NCI-H345 (cell line): ENCODE measurements at regions not wholly inside any gene's neighbourhood (a gene's known extent, or its start where the extent isn't known, plus 50 kb on each side); places are given as distances from the start of the nearest gene placed in this dataset.
"Not testable (repeated sequence)": the region's sequence is repeated elsewhere in the genome, so short reads cannot be mapped to it uniquely, and the experiment has no call there.

Experiments
- DNase-seq: peaks from one replicate; lab custom pipeline; 2025; lab: John Stamatoyannopoulos, UW

DNA sequence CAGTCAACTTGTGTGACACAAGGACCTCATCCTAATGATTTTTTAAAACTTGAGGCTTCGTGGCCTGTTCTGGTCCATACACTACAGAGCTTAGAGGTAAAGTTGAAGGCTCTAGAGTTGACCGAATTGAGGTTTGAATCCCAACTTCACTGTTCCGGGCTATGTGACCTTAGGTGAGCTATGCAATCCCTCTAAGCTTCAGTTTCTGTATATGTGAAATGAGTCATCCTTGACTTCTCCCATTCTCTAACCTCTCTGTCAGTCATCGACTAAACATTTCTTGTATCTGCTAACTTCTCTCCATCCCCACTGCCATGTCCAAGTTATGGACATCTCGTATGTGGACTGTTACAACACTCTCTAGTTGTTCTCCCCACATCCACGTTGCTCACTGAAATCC, 178.2 kb upstream of the TMEM45B start:
- DNase-seq: no peak

DNA sequence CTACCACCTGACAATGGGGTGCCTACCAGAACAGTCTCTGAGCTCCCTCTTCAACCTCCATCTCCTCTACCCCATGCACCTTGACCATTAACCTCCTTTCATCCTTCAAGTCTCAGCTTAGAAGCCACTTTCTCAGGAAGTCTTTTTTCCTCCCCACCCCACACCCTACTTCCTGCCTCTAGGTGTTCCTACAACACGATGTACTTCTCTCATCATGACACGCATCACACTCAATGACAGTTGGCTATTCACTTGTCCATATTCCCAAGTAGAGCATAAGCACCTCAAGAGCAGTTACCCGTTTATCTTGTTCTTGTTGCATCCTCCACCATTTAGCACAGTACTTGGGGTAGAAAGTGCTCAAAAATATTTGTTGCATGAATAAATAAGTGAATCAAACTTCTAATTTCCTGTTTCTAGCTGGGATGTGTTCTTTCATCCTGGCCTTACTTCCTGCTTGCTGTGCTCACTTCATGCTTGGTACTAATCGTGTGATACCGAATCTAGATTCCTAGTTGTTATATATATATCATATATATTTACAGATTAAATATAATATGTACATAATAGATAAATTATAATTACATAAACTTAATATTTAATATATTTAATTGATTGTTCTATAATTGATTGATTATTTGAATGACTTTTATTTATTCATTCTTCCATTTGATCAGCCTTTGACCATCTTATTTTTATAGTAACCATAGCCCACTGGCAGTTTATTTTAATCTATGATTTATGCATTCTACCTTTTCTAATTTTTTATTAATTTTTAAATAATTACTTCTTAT, 177.5 kb upstream of the TMEM45B start:
- DNase-seq: no peak

DNA sequence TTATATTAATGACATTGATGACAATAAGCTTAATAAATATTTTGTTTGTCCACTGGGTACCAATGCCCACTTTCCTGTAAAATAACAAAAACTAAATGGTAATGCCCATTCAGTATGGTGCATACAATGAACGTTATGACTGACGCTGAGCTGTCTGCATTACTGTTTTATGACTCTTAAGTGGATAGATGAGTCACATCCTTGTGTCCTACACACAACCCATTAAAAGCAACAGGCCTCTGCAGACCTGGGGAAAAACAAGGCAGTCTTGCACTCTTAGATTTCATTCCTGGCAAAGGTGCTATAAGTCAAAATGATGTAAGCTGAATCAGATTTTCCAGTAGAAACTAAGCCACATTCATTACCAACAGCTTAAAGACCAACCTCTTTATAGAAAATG, 176.3 kb upstream of the TMEM45B start:
- no peak for DNase-seq

GRCh38 chr11:129640671-129641070, 175.0 kb upstream of the TMEM45B start:
- DNase-seq: no peak

DNA sequence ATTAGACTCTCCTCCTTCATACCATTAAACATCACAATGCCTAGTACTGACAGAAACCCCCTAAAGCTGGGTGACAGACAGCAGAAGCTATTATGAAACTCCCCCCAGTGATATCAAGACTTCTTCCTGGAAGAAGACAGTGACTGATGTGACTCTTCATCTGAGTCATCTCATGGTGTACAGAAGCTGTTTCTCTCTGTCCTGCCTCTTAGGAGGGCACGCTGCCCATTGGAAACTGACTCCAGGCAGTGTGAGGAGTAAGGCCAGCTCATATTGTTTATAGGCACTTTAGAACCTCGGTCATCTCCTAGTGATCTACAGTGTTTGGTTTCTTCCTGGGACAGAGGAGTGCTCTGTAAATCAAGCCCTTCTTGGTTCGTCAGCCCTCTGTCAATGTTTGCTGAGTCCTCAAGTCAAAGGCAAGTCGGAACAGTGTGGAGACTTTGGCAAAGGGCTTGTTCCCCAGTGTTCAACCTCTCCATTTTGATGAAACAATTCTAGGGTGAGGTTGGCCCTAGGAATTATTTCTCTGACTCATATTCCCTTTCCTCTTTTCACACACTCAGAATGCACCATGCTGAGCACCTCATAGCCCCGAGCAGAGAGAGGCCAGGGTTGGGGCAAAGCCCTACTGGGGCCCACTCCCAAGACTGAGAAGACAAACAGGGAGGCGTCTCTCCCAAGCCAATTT, 172.5 kb upstream of the TMEM45B start:
- no peak for DNase-seq

DNA sequence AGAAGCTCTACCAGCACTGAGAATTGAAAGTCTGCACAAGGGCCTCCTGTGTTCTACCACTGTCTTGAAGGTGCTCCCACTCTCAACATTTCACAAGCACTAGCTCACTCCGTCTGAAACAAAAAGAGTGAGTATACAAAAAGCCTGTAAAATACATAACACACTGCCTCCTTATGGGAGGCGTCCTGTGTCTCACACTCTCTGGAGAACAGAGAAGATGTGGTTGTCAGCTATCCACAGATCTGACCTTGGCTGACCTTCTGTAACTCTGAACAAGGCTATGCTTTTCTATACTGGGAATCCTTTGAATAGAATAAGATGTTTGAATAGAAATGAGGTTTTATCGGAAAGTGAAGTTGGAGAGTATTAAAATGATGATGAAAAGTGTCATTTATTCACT, 171.3 kb upstream of the TMEM45B start:
- DNase-seq: no peak

DNA sequence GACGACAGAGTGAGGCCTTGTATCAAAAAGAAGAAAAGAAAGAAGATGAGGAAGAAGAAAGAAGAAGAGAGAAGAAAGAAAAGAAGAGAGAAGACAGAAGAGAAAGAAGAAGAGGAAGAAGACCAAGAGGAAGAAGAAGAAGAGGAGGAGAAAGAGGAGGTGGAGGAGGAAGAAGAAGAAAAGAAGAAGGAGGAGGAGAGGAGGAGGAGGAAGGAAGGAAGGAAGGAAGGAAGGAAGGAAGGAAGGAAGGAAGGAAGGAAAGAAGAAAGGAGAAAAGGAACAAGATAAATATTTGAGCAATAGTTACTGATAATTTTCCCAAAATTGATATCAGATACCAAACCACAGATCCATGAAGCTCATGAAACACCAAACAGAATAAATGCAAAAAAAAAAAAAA, 169.7 kb upstream of the TMEM45B start:
- no peak for DNase-seq

- DNase-seq: not testable (repeated sequence)
Measured at GRCh38 chr11:129650044-129650443, 165.6 kb upstream of the TMEM45B start.

DNA sequence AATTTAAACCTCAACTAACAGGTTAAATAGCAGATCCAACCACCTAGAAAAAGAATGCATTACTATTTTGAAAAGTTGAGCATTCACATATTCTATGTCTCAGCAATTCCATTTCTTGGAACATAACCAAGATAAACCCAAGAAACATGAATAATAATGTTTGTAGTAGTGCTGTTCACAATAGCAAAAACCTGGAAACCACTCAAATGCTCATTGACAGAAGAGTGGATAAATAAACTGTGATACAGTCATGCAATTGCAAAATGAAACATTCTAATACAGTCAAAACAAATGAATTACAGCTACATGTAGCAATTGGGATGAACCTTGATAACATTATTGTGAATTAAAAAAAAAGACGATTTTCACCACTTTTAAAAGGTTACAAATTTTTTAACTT, 162.8 kb upstream of the TMEM45B start:
- peak; percentile 17 for DNase-seq

DNA sequence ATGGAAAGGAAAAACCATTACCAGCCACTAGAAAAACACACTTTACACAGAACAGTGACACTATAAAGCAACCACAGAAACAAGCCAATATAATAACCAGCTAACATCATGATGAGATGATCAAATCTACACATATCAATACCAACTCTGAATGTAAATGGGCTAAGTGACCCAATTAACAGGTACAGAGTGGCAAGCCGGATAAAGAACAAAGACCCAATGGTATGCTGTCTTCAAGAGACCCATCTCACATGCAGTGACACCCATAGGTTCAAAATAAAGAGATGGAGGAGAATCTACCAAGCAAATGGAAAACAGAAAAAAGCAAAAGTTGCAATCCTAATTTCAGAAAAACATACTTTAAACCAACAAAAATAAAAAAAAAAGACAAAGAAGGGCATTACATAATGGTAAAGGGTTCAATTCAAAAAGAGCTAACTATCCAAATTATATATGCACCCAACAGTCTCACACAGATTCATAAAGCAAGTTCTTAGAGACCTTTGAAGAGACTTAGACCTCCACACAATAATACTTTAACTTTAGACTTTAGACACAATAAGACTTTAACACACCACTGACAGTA, 160.3 kb upstream of the TMEM45B start:
- DNase-seq: no peak

- no peak for DNase-seq
Measured at GRCh38 chr11:129657866-129658525, 157.7 kb upstream of the TMEM45B start.

GRCh38 chr11:129658526-129658867, 157.2 kb upstream of the TMEM45B start:
- no peak for DNase-seq

GRCh38 chr11:129680907-129681306, 134.7 kb upstream of the TMEM45B start:
- DNase-seq: no peak

DNA sequence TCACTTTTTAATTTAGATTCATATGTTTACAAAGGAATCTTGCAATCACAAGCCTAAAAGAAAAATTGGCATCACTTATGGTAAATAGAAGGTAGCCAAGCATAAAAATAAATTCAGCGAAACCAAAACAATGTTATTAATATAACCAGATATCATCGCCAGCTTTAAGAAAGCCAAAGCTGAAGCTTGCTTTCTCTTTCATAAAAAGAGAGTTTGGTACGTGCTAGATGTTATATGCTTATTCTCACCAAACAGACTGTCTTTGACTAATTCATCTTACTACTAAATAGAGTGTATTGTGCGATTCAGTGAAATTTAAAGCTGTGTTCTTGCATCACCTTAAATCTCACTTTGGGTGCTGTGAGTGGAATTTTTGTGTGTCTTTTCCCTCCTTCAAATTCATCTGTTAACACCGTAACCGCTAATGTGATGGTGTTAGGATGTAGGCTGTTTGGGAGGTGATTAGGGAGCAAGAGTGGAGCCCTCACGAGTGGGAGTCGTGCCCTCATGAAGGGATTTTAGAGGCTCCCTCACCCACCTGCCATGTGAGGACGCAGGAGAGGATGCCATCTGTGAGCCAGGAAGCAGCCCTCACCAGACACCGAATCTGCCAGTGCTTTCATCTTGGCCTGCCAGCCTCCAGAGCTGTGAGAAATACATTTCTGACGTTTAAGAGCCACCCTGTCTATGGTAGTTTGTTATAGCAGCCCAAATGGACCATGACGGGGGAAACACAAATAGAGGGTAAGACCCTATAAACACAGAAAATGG, 134.1 kb upstream of the TMEM45B start:
- DNase-seq: no peak

- no peak for DNase-seq
Measured at GRCh38 chr11:129686269-129686668, 129.4 kb upstream of the TMEM45B start.

- no peak for DNase-seq
Measured at GRCh38 chr11:129691142-129691541, 124.5 kb upstream of the TMEM45B start.

DNA sequence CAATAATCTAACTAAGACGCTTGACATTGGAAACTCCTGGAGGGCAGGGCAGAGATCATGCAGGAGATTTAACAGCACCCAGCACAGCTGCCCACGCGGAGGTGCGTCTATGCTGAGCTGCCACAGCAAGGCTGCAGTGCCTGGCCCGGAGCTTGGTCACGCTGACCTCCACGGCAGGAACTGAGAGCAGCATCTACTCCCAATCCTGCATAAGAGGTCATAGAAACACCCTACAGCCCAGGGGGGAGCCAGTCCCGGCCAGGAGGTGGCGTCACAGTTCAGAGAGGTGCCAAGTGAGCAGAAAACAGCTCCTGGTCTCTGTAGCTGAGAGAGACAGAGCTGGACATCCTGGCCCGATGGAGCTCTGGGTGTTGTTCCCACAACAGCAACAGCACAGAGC, 121.1 kb upstream of the TMEM45B start:
- no peak for DNase-seq

GRCh38 chr11:129694966-129695365, 120.7 kb upstream of the TMEM45B start:
- DNase-seq: no peak

DNA sequence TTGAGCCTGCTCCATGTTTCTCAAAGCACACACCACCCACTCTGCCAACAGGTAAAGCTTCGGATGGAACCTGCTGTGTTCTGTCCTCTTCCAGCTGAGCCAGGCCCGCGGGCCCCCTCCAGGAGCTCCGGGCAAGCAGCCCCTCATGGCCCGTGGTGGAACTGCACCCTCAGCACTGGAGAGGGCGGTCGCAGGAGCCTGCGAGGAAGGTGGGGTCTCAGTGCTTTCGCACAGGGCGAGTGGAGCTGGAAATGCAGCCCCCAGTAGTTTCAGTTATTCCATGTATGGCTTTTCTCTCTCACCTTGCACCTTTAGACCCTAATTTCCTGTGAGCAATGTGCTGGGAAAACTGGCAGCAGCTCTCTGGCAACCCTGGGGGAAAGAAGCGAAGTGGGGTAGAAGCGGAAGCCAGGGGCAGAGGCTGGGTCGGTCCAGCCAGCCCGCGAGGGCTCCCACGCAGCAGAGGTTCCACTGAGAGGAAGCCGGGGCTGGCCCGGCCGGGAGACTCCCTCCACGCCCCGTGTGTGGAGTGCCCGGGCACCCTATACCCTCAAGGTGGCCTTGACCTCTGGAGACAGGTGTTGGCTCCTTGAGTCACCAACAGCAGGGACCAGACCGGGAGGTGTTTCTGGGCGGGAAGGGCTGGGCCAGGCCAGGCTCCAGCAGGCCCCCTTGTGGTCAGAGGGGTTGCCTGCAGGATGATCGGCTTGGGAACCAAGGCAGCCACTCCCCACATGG, 119.9 kb upstream of the TMEM45B start:
- DNase-seq: peak; percentile 77

- DNase-seq: no peak
Measured at GRCh38 chr11:129696309-129696989, 119.2 kb upstream of the TMEM45B start.

GRCh38 chr11:129698212-129698611, 117.4 kb upstream of the TMEM45B start:
- DNase-seq: no peak
